ENCODE measurements at regions not wholly inside any gene's neighbourhood (a gene's known extent, or its start where the extent isn't known, plus 50 kb on each side); places are given as distances from the start of the nearest gene placed in this dataset.

DNA sequence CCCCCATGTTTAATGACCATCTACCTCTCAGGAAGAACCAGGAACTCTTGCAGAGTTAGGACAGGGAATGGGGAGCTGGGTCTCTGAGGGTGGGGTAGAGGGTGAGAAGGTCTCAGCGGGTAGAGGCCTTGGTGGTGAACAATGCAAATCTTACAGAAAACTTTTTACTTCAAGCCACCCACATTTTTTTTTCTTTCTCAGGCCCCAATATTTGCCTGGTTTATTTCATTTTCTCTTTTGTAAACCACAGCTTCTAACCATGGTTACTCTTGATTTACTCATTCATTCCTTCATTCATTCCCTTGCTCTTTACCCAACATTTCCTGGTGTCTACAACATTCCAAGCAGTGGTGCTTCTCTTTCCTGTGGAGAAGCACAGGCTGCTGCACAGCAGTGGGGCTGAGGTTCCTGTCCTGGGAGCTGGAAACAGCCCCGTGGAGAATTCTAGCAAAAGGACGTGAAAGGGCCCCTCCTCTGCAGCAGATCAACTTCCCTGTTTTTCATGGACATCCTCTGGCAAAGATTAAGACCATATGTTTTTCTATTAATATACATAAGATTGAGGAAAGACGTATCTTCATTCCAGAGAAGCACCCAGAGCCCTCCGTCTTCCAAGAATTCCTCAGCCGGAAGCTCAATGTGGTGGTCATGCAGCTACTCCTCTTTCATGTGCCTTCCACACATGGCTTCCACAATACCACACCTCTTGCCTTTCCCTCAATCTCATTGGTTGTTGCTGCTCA lies 224.4 kb upstream of the SESN3 start:
- no peaks in the 10 kb centered on the region for H3K36me3 ChIP-seq
- no peaks in the 10 kb centered on the region for H3K9me3 ChIP-seq
- TF ChIP-seq CTCF (IDR thresholded peaks at IDR 0.05): no peak
- no peak overlapping the region for H3K27ac ChIP-seq
- H3K27me3 ChIP-seq: no peaks in the 10 kb centered on the region
- intact Hi-C loops (cut with DNase I): no loop called here
- no peak overlapping the region for H3K9ac ChIP-seq (ENCODE audit: low read depth in 2 of 2, low read length in 2 of 2)
- no peaks in the 10 kb centered on the region for H3K4me1 ChIP-seq
- DNase-seq: no peak
- no peak overlapping the region for H3K4me3 ChIP-seq

- Histone ChIP-seq H3K9ac (ENCODE audit: low read depth in 2 of 2, low read length in 2 of 2) (no peak overlapping the region), H3K4me3 (no peak overlapping the region), H3K36me3 (no peaks in the 10 kb centered on the region), H3K27me3 (no peaks in the 10 kb centered on the region), H3K27ac (no peak overlapping the region), H3K9me3 (no peaks in the 10 kb centered on the region), H3K4me1 (no peaks in the 10 kb centered on the region)
- intact Hi-C loops (cut with DNase I): no loop called here
- no peak for TF ChIP-seq CTCF (IDR thresholded peaks at IDR 0.05)
- no peak for DNase-seq
These were observed 222.7 kb upstream of the SESN3 start for GRCh38 chr11:95453616-95454171.

DNA sequence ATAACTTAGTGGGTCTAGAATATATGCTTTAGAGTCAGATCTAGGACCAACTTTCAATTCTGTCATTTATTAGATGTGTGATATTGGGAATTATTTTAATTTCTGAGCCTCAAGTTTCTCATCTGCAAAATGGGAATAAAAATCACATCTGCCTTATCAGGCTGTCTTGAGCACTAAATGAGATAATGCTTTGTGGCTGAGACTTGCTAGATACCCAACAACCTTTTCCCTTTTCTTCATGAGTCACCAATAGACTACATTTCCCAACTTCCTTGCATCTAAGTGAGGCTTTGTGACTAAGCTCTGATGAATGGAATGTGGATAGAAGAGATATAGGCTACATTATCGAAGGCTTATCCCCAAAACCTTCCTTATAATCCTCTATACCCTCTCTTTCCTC lies 220.7 kb upstream of the SESN3 start:
- no peak for DNase-seq
- Histone ChIP-seq H3K4me3 (no peak overlapping the region), H3K9me3 (no peaks in the 10 kb centered on the region), H3K36me3 (no peaks in the 10 kb centered on the region), H3K27me3 (no peaks in the 10 kb centered on the region), H3K27ac (no peak overlapping the region), H3K4me1 (no peaks in the 10 kb centered on the region), H3K9ac (ENCODE audit: low read depth in 2 of 2, low read length in 2 of 2) (no peak overlapping the region)
- TF ChIP-seq CTCF (IDR thresholded peaks at IDR 0.05): no peak
- intact Hi-C loops (cut with DNase I): no loop called here

DNA sequence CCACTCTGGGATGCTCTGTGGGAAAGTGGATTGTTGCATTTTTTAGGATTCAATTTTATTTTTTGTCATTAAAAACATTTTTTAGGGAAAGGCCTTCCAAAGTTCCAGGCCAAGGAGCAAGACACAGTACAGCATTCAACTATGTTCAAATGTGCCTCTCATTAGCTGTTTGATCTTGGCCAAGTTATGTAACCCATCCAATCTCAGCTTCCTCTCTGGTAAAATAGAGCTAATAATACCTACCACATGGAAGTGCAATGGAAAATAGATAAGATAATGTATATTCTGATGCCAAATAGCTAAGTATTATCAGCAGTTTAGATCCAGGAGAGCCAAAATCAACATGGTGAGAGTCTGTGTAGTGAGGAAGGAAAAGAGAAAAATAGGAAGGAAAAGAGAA lies 220.3 kb upstream of the SESN3 start:
- H3K36me3 ChIP-seq: no peaks in the 10 kb centered on the region
- H3K9me3 ChIP-seq: no peaks in the 10 kb centered on the region
- H3K27ac ChIP-seq: no peak overlapping the region
- no peak overlapping the region for H3K9ac ChIP-seq (ENCODE audit: low read depth in 2 of 2, low read length in 2 of 2)
- no peak overlapping the region for H3K4me3 ChIP-seq
- no peak for DNase-seq
- intact Hi-C loops (cut with DNase I): no loop called here
- TF ChIP-seq CTCF (IDR thresholded peaks at IDR 0.05): no peak
- no peaks in the 10 kb centered on the region for H3K27me3 ChIP-seq
- no peaks in the 10 kb centered on the region for H3K4me1 ChIP-seq

DNA sequence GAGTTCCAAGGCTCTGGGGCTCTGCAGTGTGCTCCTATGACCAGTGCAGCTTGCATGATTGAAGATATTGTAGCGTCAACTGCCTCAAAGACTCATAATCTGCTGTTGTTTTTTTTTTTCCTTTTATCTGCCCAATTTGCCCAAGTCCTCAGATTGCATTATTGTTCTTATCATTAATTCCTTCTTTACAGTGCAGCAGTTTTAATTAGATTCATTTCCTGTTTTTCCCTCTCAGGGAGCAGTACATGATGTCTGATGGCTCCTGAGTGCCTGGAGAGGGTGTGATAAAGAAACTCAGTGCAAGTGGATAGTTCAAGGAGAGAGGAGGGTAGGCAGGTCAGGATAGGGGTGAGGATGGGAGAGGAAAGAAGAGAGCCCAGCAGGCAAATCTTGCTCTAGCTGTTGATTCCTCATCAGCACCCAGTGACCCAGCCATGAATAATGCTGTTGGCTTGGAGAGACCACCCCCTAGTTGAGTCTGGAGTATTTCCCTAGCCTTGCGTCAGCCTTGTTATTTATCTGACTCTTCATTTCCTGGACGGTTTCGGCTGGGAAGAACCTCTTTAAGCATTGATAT lies 219.6 kb upstream of the SESN3 start:
- no peaks in the 10 kb centered on the region for H3K27me3 ChIP-seq
- H3K27ac ChIP-seq: no peak overlapping the region
- TF ChIP-seq CTCF (IDR thresholded peaks at IDR 0.05): no peak
- H3K9me3 ChIP-seq: no peaks in the 10 kb centered on the region
- intact Hi-C loops (cut with DNase I): no loop called here
- no peak overlapping the region for H3K4me3 ChIP-seq
- H3K4me1 ChIP-seq: no peaks in the 10 kb centered on the region
- H3K36me3 ChIP-seq: no peaks in the 10 kb centered on the region
- no peak overlapping the region for H3K9ac ChIP-seq (ENCODE audit: low read depth in 2 of 2, low read length in 2 of 2)
- DNase-seq: no peak

Measured in colonic mucosa (tissue), 4 donors.